HG03159 (cell line): ENCODE measurements at regions not wholly inside any gene's neighbourhood (a gene's known extent, or its start where the extent isn't known, plus 50 kb on each side); places are given as distances from the start of the nearest gene placed in this dataset.

Experiments
- ATAC-seq: cut with Tn5 transposase; IDR thresholded peaks from one replicate; pipeline ENCODE4 v1.9.1; 2021; ENCODE audit warnings: mild to moderate bottlenecking, moderate library complexity; ENCODE audit not compliant: unreplicated experiment

- no peak for ATAC-seq
Observed at GRCh38 chr2:12795851-12796250, 79.1 kb downstream of the TRIB2 start.

GRCh38 chr2:12796657-12797056, 79.9 kb downstream of the TRIB2 start:
- no peak for ATAC-seq

GRCh38 chr2:12797815-12798214, 81.1 kb downstream of the TRIB2 start:
- ATAC-seq: no peak

- no peak for ATAC-seq
Observed at GRCh38 chr2:12803607-12804006, 86.9 kb downstream of the TRIB2 start.

GRCh38 chr2:12804091-12804856, 87.5 kb downstream of the TRIB2 start:
- no peak for ATAC-seq

- ATAC-seq: no peak
Observed at GRCh38 chr2:12805033-12805432, 88.3 kb downstream of the TRIB2 start.

- ATAC-seq: no peak
Observed at GRCh38 chr2:12806549-12807242, 90.0 kb downstream of the TRIB2 start.

- ATAC-seq: no peak
Observed at GRCh38 chr2:12807907-12808810, 91.4 kb downstream of the TRIB2 start.

GRCh38 chr2:12809526-12809925, 92.8 kb downstream of the TRIB2 start:
- no peak for ATAC-seq

- ATAC-seq: no peak
Observed at GRCh38 chr2:12811916-12812315, 95.2 kb downstream of the TRIB2 start.

- no peak for ATAC-seq
Observed at GRCh38 chr2:12813166-12813565, 96.4 kb downstream of the TRIB2 start.

GRCh38 chr2:12816379-12817306, 99.9 kb downstream of the TRIB2 start:
- ATAC-seq: no peak

- ATAC-seq: no peak
Observed at GRCh38 chr2:12817870-12818269, 101.1 kb downstream of the TRIB2 start.

GRCh38 chr2:12818416-12819102, 101.8 kb downstream of the TRIB2 start:
- ATAC-seq: no peak

GRCh38 chr2:12819103-12819475, 102.4 kb downstream of the TRIB2 start:
- ATAC-seq: no peak

- ATAC-seq: no peak
Observed at GRCh38 chr2:12819721-12820120, 103.0 kb downstream of the TRIB2 start.

GRCh38 chr2:12821656-12822055, 104.9 kb downstream of the TRIB2 start:
- ATAC-seq: no peak

- ATAC-seq: no peak
Observed at GRCh38 chr2:12824351-12824777, 107.6 kb downstream of the TRIB2 start.

GRCh38 chr2:12824778-12825379, 108.1 kb downstream of the TRIB2 start:
- no peak for ATAC-seq
